IPS DF 4.7 (cell line): ENCODE measurements at regions not wholly inside any gene's neighbourhood (a gene's known extent, or its start where the extent isn't known, plus 50 kb on each side); places are given as distances from the start of the nearest gene placed in this dataset.
"Not testable (repeated sequence)": the region's sequence is repeated elsewhere in the genome, so short reads cannot be mapped to it uniquely, and the experiment has no call there.

Experiments used
- DNase-seq: peaks from one replicate; pipeline ENCODE4 v3.0.0-alpha.2; 2013; ENCODE audit warnings: low spot score; ENCODE audit errors: extremely low read depth

DNA sequence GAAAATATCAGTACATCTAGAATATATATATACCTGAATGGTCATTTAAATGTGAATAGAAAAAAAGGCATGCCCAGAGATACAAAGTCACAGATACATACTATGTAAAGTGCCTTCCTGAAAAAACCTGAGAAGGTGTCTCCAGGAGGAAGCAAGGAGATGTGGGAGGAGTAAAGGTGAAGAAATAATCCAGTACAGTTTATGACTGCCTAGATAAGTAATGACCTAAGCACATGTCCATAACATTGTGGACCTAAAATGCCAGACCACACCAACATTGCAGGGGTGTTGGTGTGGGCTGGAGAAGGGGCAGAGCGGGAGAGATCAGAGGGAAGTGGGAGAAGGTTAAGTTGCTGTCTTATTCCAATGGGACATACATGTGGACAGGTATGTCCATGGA is 226.9 kb downstream of the ZNF621 start:
- no peak for DNase-seq

DNA sequence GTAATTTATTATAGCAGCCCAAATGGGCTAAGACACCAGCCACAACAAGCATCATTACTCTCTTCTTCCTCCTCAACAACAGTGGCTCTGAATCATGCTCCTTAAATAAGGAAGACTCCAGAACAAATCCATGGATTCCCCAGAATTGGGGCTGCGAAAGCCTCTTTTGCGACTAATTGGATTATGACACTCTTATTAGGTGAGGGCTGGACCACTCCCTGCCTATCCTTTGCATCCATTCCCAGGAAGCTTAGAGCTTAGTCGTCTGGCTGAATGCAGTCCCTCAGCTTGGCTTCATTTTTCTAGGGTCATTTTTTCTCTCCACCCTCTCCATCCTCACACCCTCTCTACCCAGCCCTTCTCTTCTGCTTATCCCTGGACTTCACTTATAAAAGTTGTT is 227.7 kb downstream of the ZNF621 start:
- no peak for DNase-seq

DNA sequence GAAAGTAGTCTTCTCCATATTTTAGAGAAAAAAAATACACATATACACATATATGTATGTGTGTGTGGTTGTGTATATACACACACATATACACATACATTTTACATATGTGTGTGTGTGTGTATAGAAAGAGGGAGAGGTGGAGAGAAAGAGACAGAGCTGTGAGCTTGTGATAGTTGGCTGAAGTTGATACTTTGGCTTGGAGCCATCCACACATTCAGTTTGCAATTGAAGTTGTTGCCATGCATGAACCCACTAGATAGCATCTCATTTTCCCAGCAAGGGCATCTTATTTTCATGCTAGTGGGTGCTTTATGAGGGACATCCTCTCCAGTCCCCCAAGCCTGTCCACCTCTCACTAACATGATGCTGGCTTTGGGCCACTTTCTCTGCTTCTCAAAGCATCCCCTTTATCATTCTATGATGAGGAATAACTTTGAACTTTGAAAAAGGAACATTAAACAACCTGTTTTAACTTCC is 228.6 kb downstream of the ZNF621 start:
- DNase-seq = no peak

DNA sequence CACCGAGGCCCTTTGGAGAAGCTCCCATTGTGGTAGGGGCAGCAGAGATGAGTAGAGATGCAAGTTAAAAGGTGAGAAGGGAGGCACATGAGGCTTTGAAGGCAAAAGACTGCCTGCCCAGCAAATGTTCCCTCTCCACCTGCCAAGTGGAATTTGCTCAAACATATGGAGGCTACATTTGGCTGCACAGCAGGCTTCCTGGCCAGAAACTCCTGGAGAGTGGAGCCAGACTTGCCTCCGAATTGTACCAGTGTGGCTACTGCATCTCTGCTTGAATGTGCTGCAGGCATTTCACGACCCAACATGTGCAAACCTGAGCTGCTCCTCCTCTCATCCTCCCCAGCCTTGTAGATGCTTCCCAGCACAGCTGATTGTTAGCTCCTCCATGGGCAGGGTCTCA is 229.2 kb downstream of the ZNF621 start:
- DNase-seq = no peak

DNA sequence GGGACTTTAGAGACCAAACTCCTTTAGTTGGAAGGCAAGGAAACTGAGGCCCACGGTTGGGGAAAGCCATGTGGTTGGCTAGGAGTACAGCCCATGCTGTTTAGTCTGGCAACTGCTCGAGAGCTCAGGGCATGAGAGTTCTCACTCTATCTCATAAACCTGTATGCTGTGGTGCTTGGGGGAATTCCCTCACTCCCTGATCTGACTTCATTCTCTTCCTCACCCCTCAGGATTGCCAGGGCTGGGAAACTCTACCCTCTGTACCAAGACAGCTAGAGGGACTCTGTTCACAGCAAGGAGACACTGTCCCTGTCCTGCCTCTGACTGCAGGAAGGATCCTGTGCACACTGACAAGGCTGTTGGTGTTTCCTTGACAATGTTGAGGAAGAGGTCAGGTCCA is 230.2 kb downstream of the ZNF621 start:
- DNase-seq = no peak

DNA sequence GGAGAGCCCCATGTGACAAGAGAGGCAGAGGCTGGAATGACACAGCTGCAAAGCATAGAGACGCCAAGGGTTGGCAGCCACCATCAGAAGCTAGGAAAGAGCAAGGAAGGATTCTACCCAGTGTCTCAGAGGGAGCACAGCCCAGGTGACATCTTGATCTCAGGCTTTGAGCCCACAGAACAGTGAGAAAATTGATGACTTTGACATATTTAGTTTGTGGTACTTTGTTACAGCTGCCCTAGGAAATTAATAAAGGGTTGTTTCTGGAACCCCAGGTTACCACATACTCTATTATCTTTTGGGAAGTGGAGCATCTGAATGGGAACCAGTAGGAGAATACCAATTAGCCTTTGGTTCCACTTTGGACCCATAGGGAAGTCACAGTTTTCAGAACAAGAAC is 231.7 kb downstream of the ZNF621 start:
- no peak for DNase-seq

DNA sequence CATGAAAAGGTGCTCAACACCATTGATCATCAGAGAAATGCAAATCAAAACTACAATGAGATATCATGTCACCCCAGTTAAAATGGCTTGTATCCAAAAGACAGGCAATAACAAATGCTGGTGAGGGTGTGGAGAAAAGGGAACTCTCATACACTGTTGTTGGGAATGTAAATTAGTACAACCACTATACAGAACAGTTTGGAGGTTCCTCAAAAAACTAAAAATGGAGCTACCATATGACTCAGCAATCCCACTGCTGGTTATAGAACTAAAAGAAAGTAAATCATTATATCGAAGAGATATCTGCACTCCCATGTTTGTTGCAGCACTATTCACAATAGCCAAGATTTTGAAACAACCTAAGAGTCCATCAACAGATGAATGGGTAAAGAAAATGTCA is 238.0 kb downstream of the ZNF621 start:
- not testable (repeated sequence) for DNase-seq

DNA sequence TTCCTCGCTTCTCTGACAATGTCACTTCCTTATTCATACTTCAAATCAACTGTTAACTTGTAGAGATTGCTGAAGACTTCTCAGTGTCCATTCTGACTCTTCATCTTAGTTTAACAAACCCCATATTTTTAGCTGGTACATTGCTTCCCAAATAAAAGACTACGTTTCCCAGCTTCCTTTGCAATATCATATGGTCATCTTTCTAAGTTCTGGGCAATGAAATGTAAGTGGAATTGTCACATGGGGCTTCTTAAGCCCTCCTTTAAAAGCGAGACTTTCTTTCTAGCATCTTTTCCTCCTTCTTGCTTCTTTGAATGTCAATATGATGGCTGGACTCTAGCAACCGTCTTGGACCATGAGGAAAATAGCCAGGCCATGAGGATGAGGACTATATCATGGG is 239.0 kb downstream of the ZNF621 start:
- no peak for DNase-seq

DNA sequence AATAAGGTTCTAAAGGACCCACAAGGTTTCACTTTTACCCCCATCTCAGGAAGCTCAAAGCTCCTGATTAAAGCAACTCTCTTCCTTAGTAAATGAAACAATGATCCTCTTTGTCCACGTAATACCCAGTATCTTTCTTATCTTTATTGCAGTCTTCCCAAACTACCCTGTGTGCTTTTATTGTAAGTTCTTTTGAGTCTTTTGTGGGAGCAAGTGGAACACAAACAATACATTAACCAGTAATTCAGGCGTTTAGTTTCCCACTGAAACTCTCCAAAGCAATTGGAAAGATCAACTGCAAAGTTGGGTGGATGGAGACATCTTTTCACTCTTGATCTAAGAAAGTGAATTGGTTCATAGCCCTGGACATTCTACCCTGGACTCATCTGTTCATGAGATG is 240.0 kb downstream of the ZNF621 start:
- no peak for DNase-seq

DNA sequence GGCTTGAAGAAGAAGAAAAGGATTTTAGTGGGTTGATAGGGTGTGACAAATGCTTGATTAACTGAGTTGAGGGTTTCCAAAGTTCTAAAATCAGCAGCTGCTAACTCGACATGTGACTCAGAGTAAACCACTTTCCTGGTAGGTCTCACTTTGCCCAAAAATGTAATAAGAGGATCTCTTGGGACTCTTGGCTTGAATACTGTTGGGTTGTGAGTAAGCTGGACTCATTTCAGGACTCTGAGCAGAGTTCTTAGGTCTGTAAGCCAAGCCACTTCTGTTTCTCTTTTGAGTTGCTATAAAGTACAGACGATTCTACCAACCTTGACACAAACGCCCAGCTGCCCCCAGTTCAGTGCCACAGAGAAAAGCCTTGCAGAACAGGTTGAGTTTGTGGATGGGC is 241.1 kb downstream of the ZNF621 start:
- DNase-seq = no peak

DNA sequence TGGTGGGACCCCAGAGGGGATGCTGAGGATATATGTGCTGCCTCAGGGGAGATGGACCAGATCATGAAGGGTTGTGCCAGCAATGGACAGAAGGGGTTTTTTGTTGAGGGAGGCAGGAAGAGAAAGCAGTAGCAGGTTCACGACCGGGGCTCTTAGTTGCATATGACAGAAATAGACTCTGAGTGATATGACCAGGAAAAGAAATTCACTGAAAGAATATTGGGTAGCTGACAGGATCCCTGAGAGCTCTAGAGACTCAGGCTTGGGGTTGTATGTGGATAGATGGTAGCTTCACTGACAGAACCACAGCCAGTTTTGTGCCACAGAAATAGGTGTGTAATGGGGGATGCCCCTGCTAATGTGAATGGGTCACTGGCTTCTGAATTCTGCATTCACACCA is 241.6 kb downstream of the ZNF621 start:
- no peak for DNase-seq

DNA sequence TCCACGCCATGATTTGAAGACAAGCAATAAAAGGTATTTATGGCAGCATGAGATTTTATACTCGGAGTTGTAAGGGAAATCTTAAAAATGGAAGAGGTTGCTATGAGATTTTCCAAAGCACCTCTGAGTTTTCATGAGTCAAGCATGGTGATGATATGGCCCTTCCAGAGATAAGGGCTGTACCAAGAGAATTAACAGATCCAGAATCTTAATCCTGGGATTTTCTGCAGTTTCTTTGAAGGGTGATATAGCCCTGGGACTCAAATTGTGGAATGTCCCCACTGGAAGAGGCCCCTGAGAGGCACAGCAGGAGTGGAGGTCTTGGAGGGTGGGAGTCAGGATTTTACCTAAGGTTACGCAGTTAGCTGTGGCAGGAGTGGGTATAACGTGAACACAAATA is 243.3 kb downstream of the ZNF621 start:
- DNase-seq = no peak

DNA sequence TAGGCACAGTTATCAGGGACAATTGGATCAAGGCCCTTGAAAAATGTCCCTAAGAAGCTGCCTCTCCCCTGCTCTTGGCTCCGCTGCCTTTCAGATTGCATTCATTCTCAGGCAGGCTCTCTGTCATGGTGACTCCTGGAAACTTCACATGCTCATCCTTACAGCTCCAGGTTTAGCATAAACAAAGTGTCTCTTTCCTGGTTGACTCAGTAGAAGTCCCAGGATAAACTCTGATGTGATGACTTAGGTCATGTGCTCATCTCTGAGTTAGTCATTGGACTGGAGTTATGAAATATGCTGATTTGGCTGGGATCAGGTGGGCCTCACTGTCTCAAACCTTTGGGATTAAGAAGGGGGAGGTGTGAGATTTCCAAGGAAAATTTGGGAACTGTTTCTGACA is 243.8 kb downstream of the ZNF621 start:
- DNase-seq = no peak

DNA sequence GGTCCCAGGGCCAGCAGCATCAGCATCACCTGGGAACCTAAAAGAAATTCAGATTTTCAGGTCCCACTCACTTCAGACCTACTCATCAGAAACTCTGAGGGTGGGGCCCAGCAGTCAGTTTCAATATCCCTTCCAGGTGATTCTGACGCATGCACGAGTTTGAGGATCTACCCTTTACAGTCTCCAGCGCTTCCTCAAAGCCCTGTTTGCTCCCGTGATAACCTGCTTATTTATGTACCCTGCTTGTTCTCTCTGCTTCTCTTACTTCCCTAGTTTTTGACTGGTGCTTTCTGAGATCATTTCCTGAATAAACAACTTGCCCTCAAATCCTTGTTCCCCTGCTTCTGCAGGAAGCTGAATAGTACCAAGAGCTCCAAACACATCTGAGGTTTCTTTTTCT is 245.3 kb downstream of the ZNF621 start:
- DNase-seq = no peak

DNA sequence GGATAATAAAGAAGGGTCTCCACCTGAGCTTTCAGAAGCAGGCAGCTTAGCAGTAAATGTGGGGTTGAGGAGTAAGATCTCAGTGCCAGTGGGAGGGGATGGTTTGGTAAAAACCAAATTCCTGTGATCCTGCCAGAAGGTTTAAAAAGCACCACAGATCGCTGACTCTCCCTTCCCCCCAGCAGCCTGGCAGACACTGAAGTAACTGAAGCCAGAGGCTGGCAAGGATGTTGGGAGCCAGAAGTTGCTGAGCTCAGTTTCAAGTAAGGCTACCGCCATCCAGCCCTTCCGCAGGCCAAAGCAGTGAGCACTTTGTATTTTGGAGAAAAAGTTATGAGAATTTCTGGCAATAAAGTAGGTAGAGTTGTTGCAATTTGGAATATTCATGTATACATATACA is 246.4 kb downstream of the ZNF621 start:
- DNase-seq = no peak

DNA sequence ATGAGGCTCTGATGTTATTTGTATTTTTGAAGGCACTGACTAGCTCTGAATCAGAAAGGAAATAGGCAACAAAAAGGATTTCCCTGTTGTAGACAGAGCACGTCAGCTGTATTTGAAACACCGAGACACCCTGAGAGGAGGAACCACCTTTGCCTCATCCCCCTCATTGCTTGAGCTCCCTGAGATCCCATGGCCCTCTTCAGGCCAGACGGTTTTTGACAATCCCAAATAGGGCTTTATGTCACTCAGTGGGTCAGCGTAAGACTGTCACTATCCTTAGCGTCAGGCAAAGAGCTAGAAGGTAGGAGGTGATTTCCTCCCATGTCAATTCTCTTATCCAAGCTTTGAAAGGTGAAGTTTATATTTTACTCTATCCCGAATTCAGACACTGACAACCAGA is 254.3 kb downstream of the ZNF621 start:
- no peak for DNase-seq

DNA sequence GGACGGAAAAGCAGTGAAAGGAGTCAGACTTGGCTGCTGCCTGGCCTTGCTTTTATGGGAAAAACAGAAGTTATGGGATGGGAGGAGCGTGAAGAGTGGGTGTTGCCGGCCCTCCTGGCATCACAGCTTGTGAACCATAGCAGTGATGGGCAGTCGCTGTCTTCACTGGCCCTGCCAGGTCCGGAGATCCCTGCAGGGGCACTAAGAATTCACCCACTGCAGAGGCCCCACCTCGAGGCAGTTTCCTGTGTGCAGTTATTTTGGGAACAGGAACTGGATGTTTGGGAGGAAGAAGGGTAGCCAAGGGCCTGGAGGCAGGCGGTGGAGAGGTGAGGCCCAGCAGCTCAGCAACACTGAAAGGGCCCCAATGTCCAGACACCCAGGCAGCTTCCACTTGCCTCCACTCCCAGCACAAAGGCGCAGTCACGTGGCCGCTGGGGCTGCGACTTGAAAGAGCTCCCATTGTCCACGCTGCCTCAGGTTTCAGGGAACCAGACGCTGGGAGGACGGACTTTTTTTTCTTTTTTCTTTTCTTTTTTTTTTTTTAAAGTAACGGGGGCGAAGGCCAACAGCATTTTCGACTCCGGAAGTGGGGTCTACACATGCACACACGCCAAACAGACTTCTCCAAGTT is 255.6 kb downstream of the ZNF621 start:
- DNase-seq = no peak

DNA sequence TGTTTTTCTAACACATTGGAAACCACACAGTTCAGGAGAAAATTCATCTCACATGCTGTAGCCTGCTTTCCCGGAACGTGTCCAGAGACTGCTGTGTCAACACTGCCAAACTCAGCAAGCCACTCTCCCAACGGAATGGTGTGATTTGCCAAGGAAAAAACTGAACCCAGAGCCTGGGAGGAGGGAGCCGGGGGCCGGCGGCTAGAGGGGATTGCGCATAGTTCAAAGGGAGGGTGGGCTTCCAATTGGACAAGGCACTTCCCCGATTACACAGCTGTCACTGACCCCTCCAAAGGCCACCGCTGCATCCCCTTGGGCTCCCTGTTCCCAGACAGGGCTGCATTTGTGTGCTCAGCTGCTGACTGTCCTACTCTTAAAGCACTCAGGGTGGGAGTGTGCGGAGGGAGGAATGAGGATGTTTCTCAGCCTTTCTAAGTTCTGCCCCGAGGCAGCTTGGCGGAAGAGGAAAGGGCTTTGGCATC is 256.2 kb downstream of the ZNF621 start:
- DNase-seq = no peak

DNA sequence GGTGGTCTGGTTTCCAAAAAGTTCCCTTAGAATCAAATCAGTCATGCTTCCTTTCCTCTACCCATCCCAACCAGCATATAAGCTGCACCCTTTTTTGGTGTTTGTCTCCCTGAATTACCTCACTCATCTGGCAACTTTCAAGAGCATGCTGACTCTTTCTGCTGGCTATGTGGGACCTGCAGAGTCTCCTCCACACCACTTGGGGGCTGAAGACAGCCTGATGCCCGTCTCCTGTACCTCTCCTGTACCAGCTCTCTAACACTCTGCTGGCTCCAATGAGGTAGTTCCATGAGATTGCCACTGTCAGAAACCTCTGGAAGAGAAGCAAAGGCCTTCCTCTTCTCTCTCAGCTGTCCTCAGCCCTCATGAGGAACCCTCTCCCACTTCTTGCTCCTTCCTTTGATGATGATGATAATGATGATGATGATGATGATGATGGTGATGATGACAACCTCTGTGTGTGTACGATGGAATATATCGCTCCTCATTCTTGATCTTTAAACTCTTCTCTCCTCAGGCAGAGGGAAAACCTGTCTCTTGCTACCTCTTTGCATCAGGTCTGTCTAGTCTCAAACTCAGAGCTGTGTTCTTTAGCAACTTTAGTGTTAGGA is 257.5 kb downstream of the ZNF621 start:
- no peak for DNase-seq

DNA sequence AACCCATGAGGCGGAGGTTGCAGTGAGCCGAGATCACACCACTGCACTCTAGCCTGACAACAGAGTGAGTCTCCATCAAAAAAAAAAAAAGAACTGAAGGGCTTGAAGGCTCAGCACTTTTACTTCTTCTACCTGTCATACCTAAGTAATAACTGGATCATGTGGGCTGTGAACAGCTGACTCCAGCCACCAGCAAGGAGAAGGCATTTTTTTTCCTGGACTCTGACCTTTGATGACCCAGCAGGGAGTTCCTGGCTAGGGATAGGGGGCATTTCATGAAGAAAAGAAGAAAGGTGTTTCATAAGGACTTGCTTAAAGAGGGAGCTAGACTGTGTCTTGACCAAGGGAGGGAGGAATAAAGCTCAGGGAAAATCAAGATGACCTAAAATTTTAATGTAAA is 266.0 kb downstream of the ZNF621 start:
- DNase-seq = no peak

DNA sequence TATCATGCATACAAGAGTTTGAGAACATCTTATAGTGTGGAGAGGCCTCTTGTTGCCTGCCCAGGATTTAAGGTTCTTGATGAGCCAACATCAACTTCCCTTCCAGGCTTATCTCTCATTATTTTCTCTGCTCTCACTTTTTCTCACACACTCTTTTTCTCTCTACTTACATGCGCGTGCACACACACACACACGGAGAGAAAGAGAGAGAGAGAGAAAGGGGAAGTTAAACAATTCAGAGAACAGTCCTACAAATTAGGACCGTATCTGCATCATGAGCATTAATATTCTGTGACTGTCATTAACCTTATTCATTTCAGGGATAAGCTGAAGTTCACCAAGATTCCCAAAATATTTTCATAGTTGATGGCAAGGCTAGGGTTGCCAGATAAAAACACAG is 269.0 kb downstream of the ZNF621 start:
- no peak for DNase-seq

DNA sequence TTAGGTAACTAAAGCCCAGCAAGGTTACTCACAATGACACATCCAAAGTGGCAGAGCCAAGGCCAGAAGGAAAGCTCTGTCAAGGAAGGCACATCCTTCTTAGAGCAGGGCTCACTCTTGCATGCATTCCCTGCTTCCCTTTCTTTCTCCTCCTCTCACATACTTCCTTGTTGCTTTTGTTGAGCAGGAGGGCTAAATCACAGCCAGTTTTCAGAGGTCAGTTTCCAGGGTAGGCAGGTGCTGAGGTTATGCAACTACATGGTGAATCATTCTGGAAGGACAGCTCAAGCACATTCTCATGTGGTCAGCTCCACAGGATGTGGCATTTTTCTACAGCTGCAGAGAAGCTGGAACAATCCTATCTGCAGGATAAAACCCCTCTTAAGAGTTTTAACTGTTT is 275.6 kb downstream of the ZNF621 start:
- peak; percentile 7 for DNase-seq

DNA sequence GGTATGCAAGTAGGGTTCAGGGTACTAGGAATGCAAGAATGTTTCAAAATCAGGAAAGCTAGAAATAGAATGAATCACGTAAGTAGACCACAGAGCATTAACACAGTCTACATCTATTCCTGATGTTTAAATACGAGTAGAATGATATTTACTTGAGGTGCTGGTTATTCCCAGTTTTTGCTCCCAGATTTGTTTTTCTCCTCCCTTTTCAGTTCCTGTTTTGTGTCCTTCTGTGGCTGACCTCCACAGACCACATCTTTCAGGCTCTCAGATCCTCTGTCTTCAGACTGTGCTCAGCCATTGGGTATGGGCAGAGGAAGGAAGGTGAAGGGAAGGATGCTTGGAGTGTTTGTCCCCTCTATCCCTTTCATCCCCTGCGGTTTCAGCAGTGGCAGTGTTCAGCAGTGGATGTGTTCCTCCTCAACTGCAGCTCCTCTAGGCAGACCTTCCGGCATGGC is 276.6 kb downstream of the ZNF621 start:
- DNase-seq = no peak
